Mucosa of stomach (tissue), 1 donor: ENCODE measurements at regions not wholly inside any gene's neighbourhood (a gene's known extent, or its start where the extent isn't known, plus 50 kb on each side); places are given as distances from the start of the nearest gene placed in this dataset.
"Not testable (repeated sequence)": the region's sequence is repeated elsewhere in the genome, so short reads cannot be mapped to it uniquely, and the experiment has no call there.

Experiments
- H3K27me3 ChIP-seq: one replicate; pipeline ENCODE4 v1.7.0; 2013; ENCODE audit warnings: mild to moderate bottlenecking, low read length; ENCODE audit not compliant: control insufficient read depth, insufficient read depth
- H3K36me3 ChIP-seq: one replicate; pipeline ENCODE4 v1.7.0; 2013; ENCODE audit warnings: low read length; ENCODE audit not compliant: control insufficient read depth, insufficient read depth
- H3K4me1 ChIP-seq: one replicate; pipeline ENCODE4 v1.7.0; 2013; ENCODE audit warnings: mild to moderate bottlenecking, low read length; ENCODE audit not compliant: control insufficient read depth, insufficient read depth
- H3K4me3 ChIP-seq: one replicate; pipeline ENCODE4 v1.7.0; 2013; ENCODE audit warnings: low read length
- H3K9ac ChIP-seq: one replicate; pipeline ENCODE4 v1.7.0; 2013; ENCODE audit warnings: mild to moderate bottlenecking, low read length, moderate library complexity
- H3K9me3 ChIP-seq: one replicate; pipeline ENCODE4 v1.7.0; 2013; ENCODE audit warnings: mild to moderate bottlenecking, low read length, moderate library complexity; ENCODE audit not compliant: control insufficient read depth
- donor health status: Pancreatic carcinoma.

DNA sequence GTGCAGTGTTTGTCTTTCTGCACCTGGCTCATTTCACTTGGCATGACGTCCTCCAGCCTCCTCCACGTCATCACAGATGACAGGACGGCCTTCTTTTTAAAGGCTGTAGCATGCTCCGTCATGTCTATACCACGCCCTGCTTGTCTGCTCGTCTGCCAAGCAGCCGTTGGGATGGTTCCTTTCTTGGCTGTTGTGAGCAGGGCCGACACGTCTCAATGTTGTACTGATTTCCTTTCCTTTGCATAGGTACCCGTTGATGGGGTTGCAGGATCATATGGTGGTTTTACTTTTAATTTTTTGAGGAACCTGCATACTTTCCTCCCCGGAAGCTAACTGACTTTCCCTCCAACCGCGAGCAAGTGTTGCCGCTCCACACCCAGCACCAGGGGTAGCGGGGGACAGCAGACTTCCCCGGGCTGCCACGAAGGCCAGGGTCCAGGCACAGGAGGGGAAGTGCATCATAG is 212.2 kb upstream of the ZNF469 start:
- no peaks in the 10 kb centered on the region for H3K9me3 ChIP-seq
- H3K4me1 ChIP-seq = peaks cover 3% of the 10 kb centered on the region
- no peak overlapping the region for H3K9ac ChIP-seq
- no peaks in the 10 kb centered on the region for H3K27me3 ChIP-seq
- no peaks in the 10 kb centered on the region for H3K36me3 ChIP-seq
- H3K4me3 ChIP-seq = no peak overlapping the region

DNA sequence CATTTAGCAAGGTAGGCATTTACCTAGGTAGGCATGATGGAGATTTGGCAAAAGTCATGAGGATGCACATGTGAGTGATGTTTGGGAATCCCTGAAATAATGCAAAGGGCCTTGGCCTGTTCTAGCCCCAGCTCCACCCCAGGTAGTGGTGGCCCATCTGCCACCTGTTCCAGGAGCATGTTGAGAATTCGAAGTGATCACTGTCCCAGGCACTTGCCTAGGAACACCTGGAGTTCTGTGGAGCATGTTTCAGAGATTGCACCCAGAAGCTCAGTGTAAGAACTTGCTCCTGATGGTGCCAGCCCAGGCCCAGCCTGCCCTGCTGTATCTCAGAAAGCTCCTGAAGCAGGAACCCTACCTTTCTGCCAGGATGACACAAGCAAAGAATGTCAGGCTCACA is 211.6 kb upstream of the ZNF469 start:
- not testable (repeated sequence) for H3K4me3 ChIP-seq, H3K9me3 ChIP-seq, H3K27me3 ChIP-seq, H3K36me3 ChIP-seq, H3K9ac ChIP-seq, H3K4me1 ChIP-seq

DNA sequence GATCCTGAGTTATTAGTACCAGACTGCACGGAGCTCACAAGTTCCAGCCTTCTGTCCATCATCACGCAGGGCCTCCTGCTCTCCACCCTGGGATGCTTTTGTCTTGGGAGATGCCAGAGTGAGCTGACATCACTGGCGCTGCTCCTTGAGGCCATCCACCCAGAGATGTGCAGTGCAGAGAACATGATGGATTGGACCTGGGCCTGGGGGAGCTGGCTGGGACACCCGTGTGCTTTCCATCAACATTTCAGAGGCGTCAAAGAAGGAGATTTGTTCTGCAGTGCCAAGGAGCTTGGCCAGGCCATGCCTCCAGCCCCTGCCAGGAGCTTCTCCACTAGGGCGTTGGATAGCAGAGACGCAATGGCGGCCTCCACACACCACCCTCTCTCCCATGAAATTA is 206.6 kb upstream of the ZNF469 start:
- H3K4me3 ChIP-seq, H3K36me3 ChIP-seq, H3K9ac ChIP-seq, H3K4me1 ChIP-seq, H3K9me3 ChIP-seq, H3K27me3 ChIP-seq: not testable (repeated sequence)

DNA sequence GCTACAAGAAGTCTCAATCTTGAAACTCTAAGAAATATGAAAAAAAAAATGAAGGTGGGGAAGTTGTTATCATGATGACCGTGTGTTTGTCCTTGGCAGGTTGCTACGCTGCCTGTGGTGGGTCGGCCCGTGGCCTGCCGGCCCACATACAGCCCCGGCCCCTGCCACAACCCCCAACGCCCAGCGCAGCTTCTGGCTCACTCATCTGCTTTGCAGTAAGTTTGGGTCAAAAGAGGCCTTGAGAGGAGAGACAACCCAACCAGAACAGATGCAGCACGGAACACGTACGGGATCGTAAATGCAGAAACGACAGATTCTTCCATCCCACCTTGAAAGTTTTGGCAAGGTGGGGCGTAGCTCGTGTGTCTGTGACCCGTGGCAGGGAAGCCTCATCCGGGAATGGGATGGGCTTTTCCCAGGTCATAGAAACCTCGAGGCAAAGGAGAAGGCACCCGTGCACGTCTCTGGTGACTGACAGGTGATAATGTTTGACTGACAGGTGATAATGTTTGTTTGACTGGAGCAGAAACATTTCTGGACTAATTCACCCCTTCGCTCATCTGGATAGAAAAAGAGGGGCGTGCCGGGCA is 206.1 kb upstream of the ZNF469 start:
- not testable (repeated sequence) for H3K27me3 ChIP-seq, H3K4me1 ChIP-seq

DNA sequence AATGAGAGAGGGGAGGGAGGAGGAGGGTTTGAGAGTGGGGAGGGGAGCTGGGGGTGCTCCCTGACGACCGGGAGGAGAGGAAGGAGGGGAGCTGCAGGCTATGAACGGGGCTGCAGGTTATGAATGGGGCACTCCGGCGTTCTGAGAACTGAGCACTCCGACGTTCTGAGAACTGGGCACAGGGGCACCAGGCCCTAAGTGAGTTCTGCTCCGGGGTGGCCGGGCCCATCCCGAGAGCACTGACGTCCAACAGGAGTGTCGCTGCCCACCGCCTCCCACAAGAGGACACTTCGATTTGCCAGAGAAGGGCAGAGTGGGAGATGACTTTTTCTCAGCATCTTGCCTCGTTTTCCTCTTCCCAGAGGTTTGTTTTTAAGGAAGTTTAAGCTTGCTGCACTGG is 204.5 kb upstream of the ZNF469 start:
- H3K9ac ChIP-seq, H3K4me3 ChIP-seq, H3K9me3 ChIP-seq, H3K4me1 ChIP-seq, H3K36me3 ChIP-seq, H3K27me3 ChIP-seq: not testable (repeated sequence)

More for the DNA sequence above, 206.1 kb upstream of the ZNF469 start:
- not testable (repeated sequence) for H3K36me3 ChIP-seq, H3K9ac ChIP-seq, H3K4me3 ChIP-seq, H3K9me3 ChIP-seq

DNA sequence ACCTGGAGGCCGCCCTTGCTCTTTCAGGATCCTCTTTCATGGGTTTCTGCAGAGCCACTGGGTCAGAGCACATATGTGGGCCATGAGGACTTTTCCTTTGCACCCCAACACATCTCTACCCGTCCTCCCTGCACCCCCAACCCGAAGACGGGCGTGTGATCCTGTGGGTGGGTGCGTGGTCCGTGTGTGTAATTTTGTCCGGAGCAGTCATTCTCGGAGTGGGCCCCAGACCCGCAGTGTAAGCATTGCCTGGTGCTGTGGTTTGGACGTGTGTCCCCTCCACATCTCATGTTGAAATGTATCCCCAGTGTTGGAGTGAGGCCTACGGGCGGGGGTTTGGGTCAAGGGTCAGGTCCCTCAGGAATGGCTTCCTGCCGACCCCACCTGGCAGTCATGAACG is 203.9 kb upstream of the ZNF469 start:
- not testable (repeated sequence) for H3K9ac ChIP-seq, H3K36me3 ChIP-seq, H3K4me3 ChIP-seq, H3K4me1 ChIP-seq, H3K9me3 ChIP-seq, H3K27me3 ChIP-seq

DNA sequence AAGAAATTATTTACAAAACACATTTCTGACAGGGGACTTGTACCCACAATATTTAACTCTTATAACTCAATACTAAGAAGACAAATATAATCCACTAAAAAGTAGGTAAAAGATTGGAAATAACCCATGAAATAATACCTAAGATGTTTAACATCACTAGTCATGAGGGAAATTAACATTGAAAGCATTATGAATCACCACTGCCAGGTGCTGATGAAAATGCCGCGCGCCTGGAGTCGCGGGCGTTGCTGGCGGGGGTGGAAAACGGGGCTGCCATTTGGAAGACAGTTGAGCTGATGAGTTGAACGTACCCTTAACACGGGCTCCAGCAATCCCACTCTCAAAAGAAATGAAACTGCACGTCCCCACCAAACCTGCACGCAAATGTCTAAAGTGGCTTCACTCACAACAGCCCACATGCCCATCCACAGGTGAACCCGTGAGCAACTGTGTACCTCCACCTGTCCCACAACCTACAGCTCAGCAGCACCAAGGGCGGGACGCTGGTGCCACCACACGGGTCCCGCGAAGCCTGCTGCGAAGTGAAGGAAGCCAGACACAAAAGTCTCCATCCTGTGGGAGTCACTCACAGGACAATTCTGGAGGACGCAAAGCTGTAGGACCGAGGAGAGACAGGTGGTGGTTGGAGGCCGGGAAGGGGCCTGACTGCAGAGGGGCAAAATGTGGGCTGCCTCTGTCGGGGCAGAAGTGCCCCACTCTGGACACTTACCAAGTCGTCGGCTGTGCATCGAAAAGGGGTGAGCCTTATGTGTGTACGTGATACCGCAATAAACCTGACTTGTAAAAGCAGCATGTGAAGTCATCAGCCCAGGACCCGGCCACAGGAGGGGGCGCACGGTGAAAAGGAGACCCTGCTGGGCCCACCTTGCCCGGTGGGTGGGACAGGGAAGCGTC is 199.5 kb upstream of the ZNF469 start:
- not testable (repeated sequence) for H3K4me1 ChIP-seq, H3K9me3 ChIP-seq, H3K9ac ChIP-seq, H3K36me3 ChIP-seq, H3K27me3 ChIP-seq, H3K4me3 ChIP-seq

DNA sequence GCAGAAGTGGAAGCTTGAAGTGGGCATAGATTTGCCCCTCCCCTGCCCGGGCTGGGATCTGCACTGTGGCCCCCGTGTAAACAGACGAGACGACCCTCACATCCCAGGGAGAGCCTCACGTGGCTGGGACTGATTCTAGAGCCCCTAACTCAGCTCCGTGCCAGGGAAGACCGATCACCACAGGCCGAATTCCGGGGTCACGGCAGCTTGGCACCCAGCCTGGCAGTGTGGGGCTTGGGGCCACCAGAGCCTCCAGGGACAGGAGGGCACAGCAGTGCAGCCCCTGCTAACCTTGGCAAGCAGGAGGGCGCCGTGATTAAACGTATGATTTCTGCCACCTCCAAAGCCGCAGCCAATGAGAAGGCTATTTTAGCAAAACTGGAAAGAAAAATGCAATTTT is 198.7 kb upstream of the ZNF469 start:
- not testable (repeated sequence) for H3K27me3 ChIP-seq, H3K4me1 ChIP-seq, H3K9ac ChIP-seq, H3K4me3 ChIP-seq, H3K36me3 ChIP-seq, H3K9me3 ChIP-seq

DNA sequence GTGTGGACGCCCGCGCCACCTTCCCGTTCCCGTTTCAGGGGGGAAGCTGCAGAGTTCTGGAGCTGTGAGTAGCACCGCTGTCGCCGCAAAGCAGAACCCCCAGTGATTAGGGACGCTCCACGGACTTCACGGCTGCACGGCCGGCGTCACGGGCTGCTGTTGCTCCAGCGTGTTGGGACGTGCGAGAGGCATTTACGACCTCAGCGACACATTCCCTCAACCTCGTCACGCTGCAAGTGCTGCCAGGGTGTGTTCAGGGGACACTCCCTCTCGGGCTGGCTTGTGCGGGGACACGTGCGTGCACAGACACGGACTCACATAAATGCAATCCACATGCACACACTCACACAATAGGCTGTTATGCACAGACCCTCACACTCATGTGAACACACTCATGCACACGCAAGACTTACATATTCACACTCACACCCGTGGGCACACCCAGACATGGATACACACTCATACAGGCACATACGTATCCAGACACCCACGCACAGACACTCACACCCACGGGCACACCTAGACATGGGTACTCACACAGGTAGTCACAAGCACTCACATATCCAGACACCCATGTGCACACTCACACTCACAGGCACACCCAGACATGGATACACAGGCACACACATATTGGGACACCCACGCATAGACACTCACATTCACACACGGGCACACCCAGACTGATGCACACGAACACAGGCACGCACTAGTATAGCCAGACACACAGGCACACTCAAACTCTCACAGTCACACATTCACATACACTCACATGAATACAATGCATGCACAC is 198.0 kb upstream of the ZNF469 start:
- H3K27me3 ChIP-seq, H3K36me3 ChIP-seq, H3K4me1 ChIP-seq, H3K9me3 ChIP-seq, H3K9ac ChIP-seq, H3K4me3 ChIP-seq: not testable (repeated sequence)

DNA sequence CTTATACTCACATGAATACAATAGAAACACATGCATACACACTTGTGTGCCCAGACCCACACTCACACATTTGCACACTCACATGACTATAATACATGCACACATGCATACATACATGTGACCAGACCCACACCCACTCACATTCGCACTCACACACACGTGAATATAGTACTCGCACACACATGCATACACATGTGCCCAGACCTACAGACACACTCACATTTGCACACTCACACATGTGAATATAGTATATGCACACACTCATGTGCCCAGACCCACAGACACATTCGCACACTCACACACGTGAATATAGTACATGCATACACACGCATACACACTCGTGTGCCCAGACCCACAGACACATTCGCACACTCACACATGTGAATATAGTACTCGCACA is 197.4 kb upstream of the ZNF469 start:
- H3K27me3 ChIP-seq, H3K9me3 ChIP-seq, H3K4me3 ChIP-seq, H3K4me1 ChIP-seq, H3K36me3 ChIP-seq, H3K9ac ChIP-seq: not testable (repeated sequence)

DNA sequence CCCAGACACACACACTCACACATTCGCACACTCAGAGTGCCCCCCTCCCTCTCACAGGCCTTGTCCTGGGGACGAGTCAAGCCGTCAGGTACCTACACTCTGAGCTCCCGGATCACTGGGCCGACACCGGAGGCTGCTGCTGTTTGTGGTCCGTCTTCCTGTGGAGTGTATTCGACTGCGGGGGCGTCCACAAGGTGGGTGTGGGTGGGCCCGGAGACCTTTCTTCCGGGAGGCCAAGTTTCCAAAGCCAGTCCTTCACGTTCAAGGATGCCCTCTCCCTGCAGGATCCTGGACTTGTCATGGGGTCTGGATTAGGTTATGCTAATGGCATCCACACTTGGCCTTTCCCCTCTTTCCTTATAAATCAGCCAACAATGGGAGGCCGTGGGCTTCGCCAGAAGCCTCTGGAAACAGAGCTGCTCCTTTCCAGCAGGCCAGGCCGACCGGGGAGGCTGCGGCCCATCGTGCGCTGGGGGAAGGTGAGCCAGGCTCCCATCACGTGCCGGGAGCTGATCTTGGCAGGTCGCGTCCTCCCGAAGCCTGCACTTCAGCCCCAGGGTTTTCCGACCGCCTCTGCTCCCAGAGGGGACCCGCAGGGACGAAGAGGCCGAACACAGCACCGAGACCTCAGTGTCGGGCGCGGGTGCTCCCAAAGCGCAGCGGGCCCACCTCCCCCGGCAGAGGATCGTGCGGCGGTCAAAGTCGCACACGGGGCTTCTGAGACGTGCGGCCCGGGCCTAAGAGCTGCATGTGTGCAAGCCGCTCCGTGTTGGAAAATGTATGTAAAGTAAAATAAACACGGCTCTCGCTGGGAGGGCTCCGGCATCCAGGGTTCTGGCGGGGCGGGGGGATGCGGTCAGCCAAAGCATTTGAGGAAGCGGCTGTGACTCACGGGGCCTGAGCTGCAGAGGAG is 196.5 kb upstream of the ZNF469 start:
- not testable (repeated sequence) for H3K36me3 ChIP-seq, H3K9me3 ChIP-seq, H3K4me1 ChIP-seq, H3K4me3 ChIP-seq, H3K27me3 ChIP-seq, H3K9ac ChIP-seq
